NCI-H446 (cell line): ENCODE measurements at regions not wholly inside any gene's neighbourhood (a gene's known extent, or its start where the extent isn't known, plus 50 kb on each side); places are given as distances from the start of the nearest gene placed in this dataset.
A peak's percentile ranks its signal among the peaks of the same experiment; 100 is the strongest.

Source experiments
- DNase-seq, 2 experiments: peaks; one replicate each; lab custom pipeline; 2025; lab: John Stamatoyannopoulos, UW

DNA sequence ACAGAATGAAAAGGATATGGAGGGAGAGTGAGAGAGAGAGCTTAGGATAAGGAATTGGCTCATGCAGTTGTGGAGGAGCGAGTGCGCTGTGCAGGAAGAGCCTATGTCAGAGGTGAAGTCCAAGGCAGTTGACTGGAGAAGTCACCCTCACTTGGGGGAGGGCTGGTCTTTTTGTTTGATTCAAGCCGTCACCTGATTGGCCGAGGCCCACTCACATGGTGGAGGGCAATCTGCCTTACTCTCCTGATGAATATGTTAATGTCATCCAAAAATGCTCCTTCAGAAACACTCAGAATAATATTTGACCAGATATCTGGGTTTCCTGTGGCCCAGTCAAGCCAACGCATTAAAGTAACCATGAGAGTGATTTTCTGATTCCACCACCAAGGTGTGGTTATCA, 131.7 kb downstream of the KATNIP start:
- DNase-seq = no peak

GRCh38 chr16:27684047-27684446, 134.1 kb downstream of the KATNIP start:
- DNase-seq = no peak

DNA sequence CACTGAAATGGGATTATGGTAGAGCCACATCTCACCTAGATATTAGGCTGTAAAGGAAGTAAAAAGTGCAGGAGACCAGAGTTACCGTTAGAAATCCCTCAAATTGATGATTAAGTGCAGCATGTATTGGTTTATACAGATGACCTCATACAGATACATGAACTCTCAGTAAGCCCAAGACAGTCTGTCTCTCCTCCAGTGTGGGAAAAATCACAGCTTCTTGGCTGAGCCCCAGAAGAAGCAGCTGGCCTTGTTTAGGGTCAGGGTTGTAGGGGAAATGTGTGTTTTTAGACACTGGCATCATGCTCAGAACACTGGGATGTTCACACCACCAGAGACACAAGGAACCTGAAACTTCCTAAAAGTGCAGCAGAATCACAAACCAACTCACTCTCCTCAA, 135.9 kb downstream of the KATNIP start:
- no peak for DNase-seq

DNA sequence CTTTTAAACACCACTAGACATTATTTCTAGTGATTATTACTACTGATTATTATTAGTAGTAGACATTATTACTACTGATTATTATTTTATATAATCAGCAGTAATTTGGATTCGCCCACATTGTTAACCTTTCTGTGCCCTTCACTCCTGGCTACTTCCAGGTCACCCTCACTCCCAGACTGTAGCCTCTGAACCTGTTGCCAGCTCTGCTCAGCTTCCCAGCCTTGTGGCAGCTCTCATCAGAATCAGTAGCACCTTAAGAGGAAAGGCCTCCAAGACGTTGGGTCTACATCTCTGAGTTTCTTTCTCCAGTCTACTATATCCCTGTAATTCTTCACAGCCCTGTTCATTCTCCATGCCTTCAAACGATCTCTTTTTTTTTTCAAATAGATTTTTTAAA, 137.0 kb downstream of the KATNIP start:
- no peak for DNase-seq

DNA sequence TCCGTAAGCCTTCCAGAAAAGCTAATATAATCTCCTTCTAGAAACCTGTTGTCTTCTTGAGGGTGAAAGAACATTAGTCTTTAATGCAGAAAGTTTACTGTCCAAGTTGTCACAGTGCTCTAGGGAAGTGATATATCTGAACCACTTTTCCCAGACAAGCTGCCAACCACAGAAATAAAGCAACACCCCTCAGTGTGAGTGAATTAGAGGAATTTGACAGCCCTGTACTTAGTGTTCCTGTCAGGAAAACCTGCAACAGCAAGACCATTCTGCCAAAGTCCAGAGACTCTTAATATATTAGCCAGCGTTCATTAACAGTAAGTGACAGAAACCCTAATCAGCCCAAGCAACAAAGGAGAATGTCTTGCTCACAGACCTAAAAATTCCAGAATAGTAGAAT, 137.7 kb downstream of the KATNIP start:
- DNase-seq = no peak

GRCh38 chr16:27689711-27690110, 139.8 kb downstream of the KATNIP start:
- peak in 1 of 2 experiments; percentile 11 for DNase-seq

DNA sequence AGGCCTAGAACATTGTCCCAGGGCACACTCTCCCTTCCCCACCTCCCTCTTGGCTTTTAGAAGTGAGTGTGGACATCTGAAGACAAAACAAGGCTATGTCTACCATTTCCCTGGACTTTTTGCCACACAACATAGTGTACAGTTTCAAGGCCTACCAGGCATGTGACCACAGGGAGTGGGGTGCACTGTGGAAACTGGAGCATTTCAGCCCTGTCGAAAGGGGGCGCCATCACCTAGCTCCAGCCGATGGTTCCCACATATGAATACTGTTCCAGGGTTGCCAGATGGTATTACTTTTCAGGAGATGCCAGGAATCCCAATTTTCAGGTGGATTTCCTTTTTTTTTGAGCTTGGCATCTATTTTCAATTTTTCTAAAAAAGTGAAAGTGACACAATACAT, 140.7 kb downstream of the KATNIP start:
- peak in 1 of 2 experiments; percentile 5 for DNase-seq

DNA sequence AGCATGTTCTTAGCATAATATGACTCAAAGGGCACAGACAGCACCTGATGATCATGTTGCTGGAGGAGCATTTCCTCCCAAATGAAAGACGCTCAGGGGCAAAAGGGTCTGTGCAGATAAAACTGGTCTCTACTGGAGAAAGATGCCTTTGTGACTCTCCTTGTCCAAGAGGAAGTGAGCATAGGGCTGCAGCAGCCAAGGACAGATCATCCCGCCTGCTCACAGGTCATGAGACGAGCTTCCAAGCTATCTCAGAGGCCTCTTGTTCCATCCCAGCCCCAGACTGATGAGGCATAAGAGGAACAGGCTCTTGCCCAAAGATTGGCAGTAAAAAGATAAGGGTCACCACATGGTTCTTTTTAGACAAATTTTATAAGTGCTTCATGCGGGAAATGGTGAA, 141.8 kb downstream of the KATNIP start:
- DNase-seq = no peak

GRCh38 chr16:27692576-27692975, 142.6 kb downstream of the KATNIP start:
- DNase-seq = no peak

- DNase-seq = no peak
Measured at GRCh38 chr16:27695161-27695560, 145.2 kb downstream of the KATNIP start.

DNA sequence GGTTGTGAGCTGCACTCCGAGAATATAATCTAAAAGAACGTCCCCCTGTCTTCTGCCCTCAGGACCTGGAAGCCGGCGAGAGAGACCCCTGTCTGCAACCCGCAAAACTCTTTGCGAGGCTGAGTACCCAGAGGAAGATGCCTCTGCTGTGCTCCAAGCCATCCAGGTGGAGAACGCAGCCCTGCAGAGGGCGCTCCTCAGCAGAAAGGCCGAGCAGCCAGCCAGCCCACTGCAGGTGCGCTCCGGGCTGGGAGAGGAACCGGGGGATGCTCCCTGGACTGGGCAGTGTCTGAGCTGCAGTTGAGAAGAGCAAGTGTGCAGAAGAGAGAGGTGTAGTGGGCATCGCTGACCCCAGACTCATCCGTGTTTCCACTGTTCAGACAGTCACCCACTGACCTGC, 148.3 kb downstream of the KATNIP start:
- no peak for DNase-seq

- DNase-seq = no peak
Measured at GRCh38 chr16:27698746-27699145, 148.8 kb downstream of the KATNIP start.

GRCh38 chr16:27699540-27699939, 149.6 kb downstream of the KATNIP start:
- no peak for DNase-seq

DNA sequence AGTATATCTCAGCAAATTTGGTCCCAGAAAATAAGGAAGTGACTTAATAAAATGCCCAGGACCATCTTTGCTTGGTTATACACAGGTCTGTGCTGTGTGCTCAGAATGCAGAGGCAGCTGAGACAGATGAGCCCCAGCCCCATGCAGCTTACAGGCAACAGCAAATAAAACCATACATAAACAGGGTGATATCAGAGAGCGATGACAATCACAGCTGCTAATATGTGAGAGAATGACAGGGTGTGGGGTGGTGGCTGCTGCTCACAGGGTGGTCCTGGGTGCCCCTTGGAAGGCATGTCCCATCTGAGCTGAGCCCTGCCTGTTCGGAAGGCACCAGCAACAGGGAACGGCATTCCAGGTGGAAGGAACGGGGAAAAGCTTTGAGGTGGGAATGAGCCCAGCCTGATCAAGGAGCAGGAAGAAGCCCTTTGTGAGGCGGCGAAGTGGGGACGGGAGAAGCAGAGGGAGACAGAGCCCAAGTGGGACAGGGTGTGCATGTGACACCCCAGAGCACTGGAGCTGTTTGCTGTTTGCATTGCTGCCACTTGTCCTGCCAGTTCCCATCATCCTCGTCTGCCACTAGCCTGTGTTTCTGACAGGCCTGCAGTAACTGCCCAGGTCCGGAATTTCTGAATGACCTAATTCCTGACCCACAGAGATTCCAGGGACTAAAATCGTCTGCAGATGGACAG, 150.5 kb downstream of the KATNIP start:
- DNase-seq = no peak

DNA sequence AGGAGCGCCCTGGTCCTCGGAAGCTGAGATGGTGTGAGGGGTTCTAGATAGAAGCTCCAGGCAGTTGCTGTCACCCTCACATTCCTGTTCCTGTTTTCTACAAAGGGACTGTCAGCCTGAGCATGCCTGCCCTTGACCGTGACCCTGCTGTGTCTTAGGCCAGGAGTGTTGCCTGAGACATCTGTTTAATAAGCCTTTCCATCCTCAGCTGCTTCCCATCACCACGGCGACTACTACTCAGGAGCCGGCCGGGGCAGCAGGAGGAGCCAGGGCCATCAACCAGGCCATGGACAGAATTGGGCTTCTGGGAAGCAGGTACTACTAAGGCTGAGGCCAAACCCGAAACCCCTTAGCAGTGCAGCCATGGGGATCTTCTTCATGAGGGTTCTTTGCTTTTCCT, 151.4 kb downstream of the KATNIP start:
- DNase-seq = no peak

DNA sequence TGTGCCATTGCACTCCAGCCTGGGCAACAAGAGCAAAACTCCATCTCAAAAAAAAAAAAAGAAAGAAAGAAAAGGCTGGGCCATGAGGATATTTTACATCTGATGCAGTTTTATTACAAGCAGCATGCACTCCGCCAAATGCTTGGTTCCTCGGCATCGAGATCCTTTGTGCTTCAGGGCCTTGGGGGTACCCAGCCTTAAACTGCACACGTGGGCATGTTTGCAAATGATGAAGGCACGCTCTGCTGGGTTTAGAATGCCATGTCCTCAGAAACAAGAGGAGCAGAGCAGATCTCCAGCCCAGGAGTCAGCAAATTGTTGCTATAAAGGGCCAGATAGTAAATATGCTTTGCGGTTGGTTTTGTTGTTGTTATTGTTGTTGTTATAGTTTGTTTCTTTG, 153.2 kb downstream of the KATNIP start:
- DNase-seq = no peak

DNA sequence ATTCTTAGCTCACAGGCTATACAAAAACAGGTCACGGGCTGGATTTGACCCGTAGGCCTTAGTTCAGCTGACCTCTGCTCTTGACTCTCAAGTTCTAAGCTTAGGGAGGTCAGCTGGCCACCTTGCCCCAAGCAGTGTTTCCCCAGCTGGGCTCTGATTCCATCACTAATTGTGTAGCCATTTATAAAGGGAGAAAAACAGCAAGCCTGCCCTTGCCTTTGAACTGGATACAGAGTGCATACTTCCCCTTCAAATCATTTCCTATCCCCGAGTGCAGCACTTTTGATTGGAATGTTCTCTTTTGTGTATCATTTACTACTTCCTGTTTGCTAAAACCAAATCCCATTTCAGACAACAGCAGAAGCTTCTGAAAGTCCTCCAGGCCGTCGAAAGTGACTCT, 153.6 kb downstream of the KATNIP start:
- no peak for DNase-seq

GRCh38 chr16:27704252-27704651, 154.3 kb downstream of the KATNIP start:
- no peak for DNase-seq

DNA sequence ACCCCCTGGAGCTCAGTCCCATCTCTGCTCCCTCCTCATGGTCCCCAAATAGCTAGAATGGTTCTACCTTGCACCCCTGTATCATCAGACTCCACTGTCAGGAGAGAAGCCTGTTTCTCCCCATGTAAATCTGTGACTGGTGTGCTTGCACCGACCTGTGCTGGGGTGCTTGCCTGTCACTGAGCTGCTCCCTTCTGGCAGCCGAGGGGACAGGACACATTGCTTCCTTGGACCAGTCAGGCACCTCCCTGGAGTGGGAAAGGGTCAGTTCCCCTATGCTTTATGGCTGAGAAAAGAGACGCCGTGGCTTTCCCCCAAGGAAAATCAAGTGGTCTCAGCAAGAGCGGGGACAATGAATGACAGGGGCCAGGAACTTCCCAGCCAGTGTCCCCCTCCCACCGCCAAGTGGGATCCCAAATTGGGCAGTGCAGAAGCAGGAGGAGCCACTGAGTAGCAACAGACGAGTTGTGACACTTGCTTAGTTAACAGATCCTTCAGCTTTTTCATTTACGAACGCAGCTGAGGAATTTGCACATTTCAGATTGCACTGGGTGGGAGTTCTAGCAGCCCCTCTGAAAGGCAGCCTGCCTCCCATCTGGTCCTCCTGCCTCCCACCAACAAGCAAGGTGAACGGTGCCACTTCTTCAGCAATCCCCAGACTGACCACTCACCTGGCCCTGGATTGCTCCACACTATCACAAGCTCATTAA, 156.4 kb downstream of the KATNIP start:
- no peak for DNase-seq

DNA sequence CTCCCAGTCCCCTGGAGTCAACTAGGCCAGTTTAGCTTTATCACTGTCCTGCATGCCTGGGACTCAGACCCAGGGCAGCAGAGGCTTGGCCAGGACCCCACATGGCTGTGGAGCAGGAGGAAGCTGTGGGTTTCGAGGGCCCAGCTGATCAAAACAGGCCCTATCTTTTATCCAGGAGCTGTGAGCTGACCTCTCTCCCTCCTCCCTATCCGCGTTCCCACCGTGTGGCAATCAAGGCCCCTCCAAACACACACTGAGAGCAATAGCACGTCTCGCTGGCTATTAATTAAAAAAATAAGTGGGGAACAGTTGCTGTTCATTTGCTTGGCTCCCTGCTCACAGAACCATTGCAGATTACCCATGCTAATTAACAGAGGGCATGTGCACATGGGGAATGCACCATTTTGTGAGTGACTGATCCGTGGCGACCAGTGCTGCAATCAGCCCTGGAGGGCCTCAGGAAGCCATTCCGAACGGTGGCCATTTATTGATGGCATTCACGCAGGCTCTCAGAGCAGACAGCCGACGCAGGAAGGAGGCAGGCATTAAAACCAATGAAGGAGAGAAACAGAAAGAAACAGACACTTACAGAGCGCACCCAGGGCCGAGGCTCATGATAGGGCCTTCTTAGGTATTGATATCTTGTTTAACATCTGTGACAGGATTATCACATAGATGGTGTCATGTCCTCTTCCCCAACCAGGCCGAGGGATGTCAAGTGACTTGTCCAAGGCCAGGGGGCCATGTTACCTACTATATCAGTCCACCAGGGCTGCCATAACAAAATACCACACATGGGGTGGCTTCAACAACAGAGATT, 157.1 kb downstream of the KATNIP start:
- no peak for DNase-seq

GRCh38 chr16:27708651-27709050, 158.7 kb downstream of the KATNIP start:
- no peak for DNase-seq

DNA sequence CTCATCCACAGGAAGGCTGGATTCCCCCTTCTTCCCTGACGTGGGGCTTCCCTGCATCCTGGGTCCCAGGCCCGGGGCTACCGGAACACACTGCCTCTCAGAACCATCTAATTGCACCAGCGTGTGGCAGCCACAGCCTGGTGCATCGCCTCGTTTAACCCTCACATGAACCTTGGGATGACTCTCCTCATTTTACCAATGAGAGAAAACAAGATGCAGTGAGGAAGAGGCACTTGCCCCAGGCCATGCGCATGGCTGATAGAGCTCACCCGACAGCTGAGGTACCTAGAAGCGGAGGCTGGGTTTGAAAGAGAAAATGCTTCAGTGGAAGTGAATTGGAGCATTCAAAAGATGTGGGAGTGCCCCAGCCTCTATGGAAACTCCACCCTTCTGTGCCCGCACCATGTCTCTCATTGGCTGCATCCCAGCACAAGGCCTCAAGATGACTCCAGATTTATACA, 162.3 kb downstream of the KATNIP start:
- no peak for DNase-seq

GRCh38 chr16:27717726-27718125, 167.8 kb downstream of the KATNIP start:
- no peak for DNase-seq
